Ectodermal cell (in vitro differentiated cells): ENCODE measurements at regions not wholly inside any gene's neighbourhood (a gene's known extent, or its start where the extent isn't known, plus 50 kb on each side); places are given as distances from the start of the nearest gene placed in this dataset.

Source experiments
- H3K27ac ChIP-seq: 2 replicates; pipeline ENCODE4 v1.7.0; 2013; ENCODE audit warnings: mild to moderate bottlenecking, low read depth, low read length; ENCODE audit not compliant: insufficient read depth, poor library complexity, severe bottlenecking
- H3K27me3 ChIP-seq: 2 replicates; pipeline ENCODE4 v1.7.0; 2013; ENCODE audit warnings: mild to moderate bottlenecking, low read length; ENCODE audit not compliant: insufficient read depth, control insufficient read depth, poor library complexity, severe bottlenecking
- H3K36me3 ChIP-seq: one replicate; pipeline ENCODE4 v1.7.0; 2013; ENCODE audit warnings: low read length; ENCODE audit not compliant: control insufficient read depth, insufficient read depth
- H3K4me1 ChIP-seq: one replicate; pipeline ENCODE4 v1.7.0; 2013; ENCODE audit warnings: low read length; ENCODE audit not compliant: control insufficient read depth, insufficient read depth
- H3K4me3 ChIP-seq: 2 replicates; pipeline ENCODE4 v1.7.0; 2013; ENCODE audit warnings: low read depth, low read length, control low read depth; ENCODE audit not compliant: insufficient read depth
- H3K9me3 ChIP-seq: 2 replicates; pipeline ENCODE4 v1.7.0; 2013; ENCODE audit warnings: mild to moderate bottlenecking, low read length, moderate library complexity; ENCODE audit not compliant: control insufficient read depth
- WGBS, 2 experiments: methylation state at CpG; one replicate each; pipeline ENCODE4 v1.1.7; 2013; ENCODE audit warnings: missing lambda C conversion rate in 2 of 2; 5-methylcytosine and 5-hydroxymethylcytosine counted together

- 89 to 95% methylated on average over 4 of the region's 4 CpGs for WGBS, 2 experiments
- no peaks in the 10 kb centered on the region for H3K27me3 ChIP-seq
Measured at GRCh38 chr9:515665-516064, 301.0 kb downstream of the DOCK8 start.

DNA sequence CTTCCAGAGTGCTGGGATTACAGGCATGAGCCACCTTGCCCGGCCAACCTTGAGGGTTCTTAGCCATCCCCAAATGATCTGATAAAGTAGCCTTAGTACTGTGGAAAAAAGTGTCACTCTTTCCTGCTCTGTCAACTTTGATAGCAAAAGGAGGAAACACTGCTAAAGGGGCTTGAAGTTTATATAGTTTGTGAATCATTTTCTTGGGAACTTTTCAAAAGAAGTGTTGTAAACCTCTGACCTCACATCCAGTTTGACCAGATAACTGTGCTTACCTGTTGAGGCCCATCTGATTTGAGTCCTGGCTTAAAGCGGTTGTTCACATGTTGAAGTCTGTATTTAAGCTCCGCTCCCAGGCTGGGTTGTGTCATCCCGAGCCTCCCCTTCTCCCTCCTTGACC is 303.3 kb downstream of the DOCK8 start:
- 93 to 94% methylated on average over 4 of the region's 4 CpGs for WGBS, 2 experiments
- no peak overlapping the region for H3K27ac ChIP-seq
- H3K27me3 ChIP-seq, result no peaks in the 10 kb centered on the region
- H3K4me3 ChIP-seq, result no peak overlapping the region
- no peaks in the 10 kb centered on the region for H3K4me1 ChIP-seq
- no peaks in the 10 kb centered on the region for H3K9me3 ChIP-seq
- H3K36me3 ChIP-seq, result no peaks in the 10 kb centered on the region

More at GRCh38 chr9:515665-516064, 301.0 kb downstream of the DOCK8 start:
- Histone ChIP-seq H3K9me3 (no peaks in the 10 kb centered on the region), H3K36me3 (no peaks in the 10 kb centered on the region), H3K4me1 (no peaks in the 10 kb centered on the region), H3K4me3 (no peak overlapping the region), H3K27ac (no peak overlapping the region)

DNA sequence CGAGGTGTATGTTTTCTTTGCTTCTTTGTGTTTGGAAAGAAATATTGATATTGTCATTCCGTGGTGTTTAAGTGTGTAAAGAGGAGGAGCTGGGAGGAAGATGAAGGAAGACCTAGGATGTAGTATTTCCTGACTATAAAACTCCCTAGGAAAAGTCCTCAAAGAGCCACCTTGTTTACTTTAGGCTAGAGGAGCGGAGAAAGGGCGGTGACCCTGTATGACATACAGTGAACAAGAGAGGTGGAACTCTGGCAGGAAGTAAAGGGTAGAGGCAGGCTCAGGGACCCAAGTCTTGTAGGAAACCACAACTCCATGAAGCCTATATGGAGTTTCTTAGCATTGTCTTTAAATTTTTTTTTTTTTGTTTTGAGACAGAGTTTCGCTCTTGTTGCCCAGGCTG is 303.9 kb downstream of the DOCK8 start:
- Histone ChIP-seq H3K27ac (no peak overlapping the region), H3K4me3 (no peak overlapping the region), H3K36me3 (no peaks in the 10 kb centered on the region), H3K4me1 (no peaks in the 10 kb centered on the region), H3K27me3 (no peaks in the 10 kb centered on the region), H3K9me3 (no peaks in the 10 kb centered on the region)
- 71 to 75% methylated on average over 5 of the region's 5 CpGs for WGBS, 2 experiments

- Histone ChIP-seq H3K4me3 (no peak overlapping the region), H3K4me1 (no peaks in the 10 kb centered on the region), H3K9me3 (no peaks in the 10 kb centered on the region), H3K36me3 (no peaks in the 10 kb centered on the region), H3K27ac (no peak overlapping the region), H3K27me3 (no peaks in the 10 kb centered on the region)
- 82 to 93% methylated on average over 3 of the region's 3 CpGs for WGBS, 2 experiments
Measured at GRCh38 chr9:519579-519978, 304.9 kb downstream of the DOCK8 start.

- no peak overlapping the region for H3K27ac ChIP-seq
- H3K36me3 ChIP-seq, result no peaks in the 10 kb centered on the region
- H3K27me3 ChIP-seq, result no peaks in the 10 kb centered on the region
- 97 to 100% methylated on average over 1 to 2 of the region's 3 CpGs for WGBS, 2 experiments
- H3K4me3 ChIP-seq, result no peak overlapping the region
- no peaks in the 10 kb centered on the region for H3K4me1 ChIP-seq
- H3K9me3 ChIP-seq, result no peaks in the 10 kb centered on the region
Measured at GRCh38 chr9:520302-520701, 305.6 kb downstream of the DOCK8 start.

DNA sequence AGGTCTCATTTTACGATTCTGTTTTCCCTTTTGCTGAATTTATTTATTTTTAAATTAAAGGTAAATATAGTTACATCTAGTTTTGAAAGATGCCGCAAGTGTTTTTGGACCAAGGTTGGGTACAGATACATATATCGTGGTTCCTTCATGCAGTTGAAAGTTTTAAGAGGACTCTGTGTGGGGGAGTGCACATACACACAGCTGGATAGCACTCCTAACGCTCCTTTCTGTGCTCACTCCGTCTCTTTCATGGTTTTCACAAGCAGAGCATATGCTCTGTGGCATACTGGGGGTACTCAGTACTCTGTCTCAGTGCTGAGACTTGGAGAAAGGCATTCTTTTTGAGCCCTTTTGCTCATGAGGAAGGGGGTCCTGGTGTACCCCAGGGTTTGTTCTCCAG is 307.5 kb downstream of the DOCK8 start:
- no peaks in the 10 kb centered on the region for H3K36me3 ChIP-seq
- no peaks in the 10 kb centered on the region for H3K9me3 ChIP-seq
- H3K4me1 ChIP-seq, result no peaks in the 10 kb centered on the region
- 86 to 94% methylated on average over 4 of the region's 5 CpGs for WGBS, 2 experiments
- H3K27me3 ChIP-seq, result no peaks in the 10 kb centered on the region
- no peak overlapping the region for H3K4me3 ChIP-seq
- no peak overlapping the region for H3K27ac ChIP-seq

DNA sequence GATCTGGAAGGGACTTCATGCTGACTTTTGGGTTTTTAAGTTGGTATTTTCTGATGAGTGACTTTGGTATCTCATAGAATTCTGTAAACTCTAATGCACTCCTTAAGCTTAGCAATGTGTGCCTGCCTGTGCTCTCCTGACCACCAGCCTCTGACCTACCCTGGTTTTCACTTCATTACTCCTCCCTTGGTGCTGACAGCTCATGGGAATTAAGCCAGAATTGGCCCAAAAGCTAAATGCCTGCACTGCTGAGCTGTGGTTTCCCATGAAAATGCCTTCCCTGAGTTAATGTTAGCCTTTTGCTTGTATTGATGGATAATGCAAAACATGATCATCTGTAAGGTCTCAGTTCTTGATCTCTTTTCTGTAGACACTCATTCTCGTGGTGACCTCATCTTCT is 308.0 kb downstream of the DOCK8 start:
- Histone ChIP-seq H3K4me3 (no peak overlapping the region), H3K36me3 (no peaks in the 10 kb centered on the region), H3K9me3 (no peaks in the 10 kb centered on the region), H3K4me1 (no peaks in the 10 kb centered on the region), H3K27ac (no peak overlapping the region), H3K27me3 (no peaks in the 10 kb centered on the region)
- WGBS, 2 experiments, result 88% methylated on average over 1 of the region's 1 CpG; no CpG with 5 or more reads in 1 of the 2 experiments

DNA sequence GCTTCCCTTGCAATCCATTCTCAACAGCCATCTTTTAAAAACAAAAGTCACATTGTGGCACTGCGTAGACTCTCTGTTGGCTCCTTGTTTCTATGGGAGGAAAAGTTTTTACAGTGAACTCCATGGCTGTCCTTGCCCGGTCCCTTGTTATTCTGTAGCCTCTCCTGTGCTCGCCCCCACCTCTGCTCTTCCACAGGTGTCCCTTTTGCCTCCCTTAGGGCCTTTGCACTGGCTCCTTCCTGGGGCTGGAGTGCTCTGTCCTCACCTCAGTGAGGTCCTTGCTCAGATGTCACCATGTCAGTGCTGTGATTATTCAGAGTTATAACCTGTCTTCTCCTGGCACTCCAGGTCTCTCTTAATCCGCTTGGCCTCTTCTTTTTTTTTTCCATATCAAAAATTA is 308.8 kb downstream of the DOCK8 start:
- Histone ChIP-seq H3K36me3 (no peaks in the 10 kb centered on the region), H3K4me1 (no peaks in the 10 kb centered on the region), H3K9me3 (no peaks in the 10 kb centered on the region), H3K27me3 (no peaks in the 10 kb centered on the region), H3K27ac (no peak overlapping the region), H3K4me3 (no peak overlapping the region)
- 93% methylated on average over 3 of the region's 4 CpGs for WGBS, 2 experiments

- Histone ChIP-seq H3K27me3 (no peaks in the 10 kb centered on the region), H3K9me3 (no peaks in the 10 kb centered on the region), H3K4me1 (no peaks in the 10 kb centered on the region), H3K4me3 (no peak overlapping the region), H3K36me3 (no peaks in the 10 kb centered on the region), H3K27ac (no peak overlapping the region)
- WGBS, 2 experiments, result 84 to 100% methylated on average over 1 of the region's 2 CpGs
Measured at GRCh38 chr9:524008-524407, 309.3 kb downstream of the DOCK8 start.

DNA sequence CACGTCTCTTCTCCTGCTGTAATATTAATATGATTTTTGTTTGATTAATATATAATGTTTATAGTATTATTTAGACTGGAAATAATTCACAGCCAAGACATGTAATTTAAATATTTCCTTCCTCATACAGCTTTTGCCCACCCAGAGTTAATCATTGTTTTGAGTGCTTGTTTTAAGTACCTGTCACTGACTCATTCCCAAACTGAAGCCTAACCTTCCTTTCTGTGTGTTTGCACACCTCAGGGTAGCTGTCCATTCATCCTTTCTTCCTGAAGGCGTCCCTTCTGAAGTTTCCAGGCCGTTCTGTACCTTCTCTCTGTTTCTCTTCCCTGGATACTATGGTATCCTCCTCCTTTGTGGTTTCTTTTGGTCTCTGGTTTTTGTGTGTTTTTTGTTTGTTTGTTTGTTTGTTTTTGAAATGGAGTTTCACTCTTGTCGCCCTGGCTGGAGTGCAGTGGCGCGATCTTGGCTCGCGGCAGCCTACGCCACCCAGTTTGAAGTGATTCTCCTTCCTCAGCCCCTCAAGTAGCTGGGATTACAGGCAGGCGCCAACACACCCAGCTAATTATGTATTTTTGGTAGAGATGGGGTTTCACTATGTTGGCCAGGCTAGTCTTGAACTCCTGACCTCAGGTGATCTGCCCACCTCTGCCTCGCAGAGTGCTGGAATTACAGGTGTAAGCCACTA is 312.4 kb downstream of the DOCK8 start:
- no peak overlapping the region for H3K4me3 ChIP-seq
- no peaks in the 10 kb centered on the region for H3K9me3 ChIP-seq
- WGBS, 2 experiments, result 91 to 95% methylated on average over 10 of the region's 11 CpGs
- H3K27me3 ChIP-seq, result no peaks in the 10 kb centered on the region
- no peak overlapping the region for H3K27ac ChIP-seq
- peaks cover 5% of the 10 kb centered on the region for H3K4me1 ChIP-seq
- H3K36me3 ChIP-seq, result no peaks in the 10 kb centered on the region

DNA sequence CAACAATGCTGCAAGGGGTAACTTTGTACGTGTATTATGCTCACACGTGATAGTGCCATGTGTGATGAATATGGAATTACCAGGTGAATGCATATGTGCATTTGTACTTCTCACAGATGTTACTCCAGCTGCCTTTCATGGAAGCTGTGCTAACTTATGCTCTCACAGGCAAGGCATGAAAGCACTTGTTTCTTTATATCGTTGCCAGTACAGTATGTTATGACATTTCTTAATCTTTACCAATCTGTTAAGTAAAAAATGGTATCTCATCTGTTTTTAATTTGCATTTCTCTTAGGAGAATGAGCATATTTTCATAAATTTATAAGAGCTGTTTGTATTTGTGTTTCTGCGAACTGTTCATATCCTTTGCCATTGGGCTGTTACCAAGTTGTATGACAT is 311.8 kb upstream of the DMRT1 start:
- no peak overlapping the region for H3K27ac ChIP-seq
- no peaks in the 10 kb centered on the region for H3K27me3 ChIP-seq
- H3K36me3 ChIP-seq, result no peaks in the 10 kb centered on the region
- peaks cover 10% of the 10 kb centered on the region for H3K4me1 ChIP-seq
- no peak overlapping the region for H3K4me3 ChIP-seq
- WGBS, 2 experiments, result 96 to 97% methylated on average over 3 to 4 of the region's 4 CpGs
- H3K9me3 ChIP-seq, result no peaks in the 10 kb centered on the region
